ENCODE measurements at regions not wholly inside any gene's neighbourhood (a gene's known extent, or its start where the extent isn't known, plus 50 kb on each side); places are given as distances from the start of the nearest gene placed in this dataset.
"Not testable (repeated sequence)": the region's sequence is repeated elsewhere in the genome, so short reads cannot be mapped to it uniquely, and the experiment has no call there.

- DNase-seq (ENCODE audit: low read depth) = no peak
These were observed 101.8 kb downstream of the PJA1 start for GRCh38 chrX:69063486-69063885.

GRCh38 chrX:69062493-69062892 is 102.8 kb downstream of the PJA1 start:
- no peak for DNase-seq (ENCODE audit: low read depth)

- DNase-seq (ENCODE audit: low read depth) = peak; percentile 13
These were observed 104.4 kb downstream of the PJA1 start for GRCh38 chrX:69060631-69061408.

GRCh38 chrX:69055193-69055592 is 110.1 kb downstream of the PJA1 start:
- no peak for DNase-seq (ENCODE audit: low read depth)

- DNase-seq (ENCODE audit: low read depth) = not testable (repeated sequence)
These were observed 110.8 kb downstream of the PJA1 start for GRCh38 chrX:69054497-69054896.

GRCh38 chrX:69051901-69052300 is 113.4 kb downstream of the PJA1 start:
- no peak for DNase-seq (ENCODE audit: low read depth)

GRCh38 chrX:69050051-69050765 is 115.0 kb downstream of the PJA1 start:
- no peak for DNase-seq (ENCODE audit: low read depth)

GRCh38 chrX:69046996-69047490 is 118.2 kb downstream of the PJA1 start:
- no peak for DNase-seq (ENCODE audit: low read depth)

GRCh38 chrX:69045616-69046345 is 119.5 kb downstream of the PJA1 start:
- peak; percentile 4 for DNase-seq (ENCODE audit: low read depth)

- no peak for DNase-seq (ENCODE audit: low read depth)
These were observed 126.4 kb downstream of the PJA1 start for GRCh38 chrX:69038816-69039215.

- DNase-seq (ENCODE audit: low read depth) = no peak
These were observed 127.1 kb downstream of the PJA1 start for GRCh38 chrX:69038188-69038587.

GRCh38 chrX:69037786-69038185 is 127.5 kb downstream of the PJA1 start:
- DNase-seq (ENCODE audit: low read depth) = no peak

- no peak for DNase-seq (ENCODE audit: low read depth)
These were observed 128.3 kb downstream of the PJA1 start for GRCh38 chrX:69036674-69037573.

- DNase-seq (ENCODE audit: low read depth) = no peak
These were observed 130.8 kb downstream of the PJA1 start for GRCh38 chrX:69034451-69034850.

GRCh38 chrX:69033936-69034335 is 131.3 kb downstream of the PJA1 start:
- no peak for DNase-seq (ENCODE audit: low read depth)

- no peak for DNase-seq (ENCODE audit: low read depth)
These were observed 132.7 kb downstream of the PJA1 start for GRCh38 chrX:69032601-69033000.

GRCh38 chrX:69031971-69032391 is 133.3 kb downstream of the PJA1 start:
- no peak for DNase-seq (ENCODE audit: low read depth)

GRCh38 chrX:69031181-69031580 is 134.1 kb downstream of the PJA1 start:
- peak; percentile 2 for DNase-seq (ENCODE audit: low read depth)

GRCh38 chrX:69029771-69030170 is 135.5 kb downstream of the PJA1 start:
- no peak for DNase-seq (ENCODE audit: low read depth)

GRCh38 chrX:69028761-69029120 is 136.5 kb downstream of the PJA1 start:
- DNase-seq (ENCODE audit: low read depth) = no peak

All from myocyte (in vitro differentiated cells).